Motor neuron (in vitro differentiated cells): ENCODE measurements at regions not wholly inside any gene's neighbourhood (a gene's known extent, or its start where the extent isn't known, plus 50 kb on each side); places are given as distances from the start of the nearest gene placed in this dataset.

ENCODE experiments used
- ATAC-seq, 8 experiments: fragments of 200-7000 bp; cut with Tn5 transposase; replicated peaks in 6 of 8; 2 replicates each; pipeline ENCODE4 v1.8.0; 2021; ENCODE audit warnings: mild to moderate bottlenecking in 8 of 8, moderate library complexity in 8 of 8
- H3K27ac ChIP-seq, 2 donors: fragments of 250-450 bp; sonication (Bioruptor Pico); 2 replicates each; pipeline ENCODE4 v1.9.0; 2021; ENCODE audit warnings: antibody characterized with exemption in 2 of 2, mild to moderate bottlenecking in 2 of 2, moderate library complexity in 1 of 2
- H3K4me1 ChIP-seq, 2 donors: fragments of 250-450 bp; sonication (Bioruptor Pico); replicated peaks in 1 of 2; 2 replicates each; pipeline ENCODE4 v1.6.1; 2021; ENCODE audit warnings: antibody characterized with exemption in 2 of 2, mild to moderate bottlenecking in 2 of 2, moderate library complexity in 1 of 2
- H3K4me3 ChIP-seq, 5 donors: fragments of 250-450 bp; sonication (Bioruptor Pico); 2 replicates each; pipeline ENCODE4 v1.9.0; 2021; ENCODE audit warnings: antibody characterized with exemption in 5 of 5, mild to moderate bottlenecking in 5 of 5, moderate library complexity in 4 of 5
- WGBS, 10 experiments: fragments of 450-650 bp; shearing (Covaris generic); methylation state at CpG; one replicate each; pipeline ENCODE4 v1.0.0; 2022; 5-methylcytosine and 5-hydroxymethylcytosine counted together
- in situ Hi-C, 9 experiments: fragments of 400-800 bp; cut with MboI; loops; one replicate each; pipeline ENCODE4 v1.15.0; 2021; ENCODE audit warnings: low sequenced_read_pairs in 9 of 9, low pct_unique_long_range_greater_than_20kb in 2 of 9; ENCODE audit not compliant: unreplicated experiment in 9 of 9

DNA sequence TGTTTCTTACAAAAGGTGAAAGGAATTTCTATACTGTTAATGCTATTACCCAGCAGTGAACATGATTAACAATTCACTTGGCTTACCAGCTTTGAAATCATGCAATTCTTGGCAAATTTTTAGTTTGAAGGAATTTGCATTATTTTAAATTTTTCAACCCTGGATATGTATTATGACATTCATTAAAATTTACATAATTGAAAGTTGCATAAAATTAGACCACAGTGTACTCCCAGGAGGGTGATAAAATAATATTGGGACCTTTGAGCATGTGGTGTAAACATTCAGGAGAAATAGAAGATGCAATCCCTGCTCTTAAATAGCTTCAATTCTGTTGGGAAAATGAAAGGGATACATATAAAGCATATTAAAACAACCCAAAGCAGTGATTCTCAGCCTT lies 412.2 kb upstream of the SGCD start:
- in situ Hi-C loops: no loop called here
- Histone ChIP-seq H3K4me1 (peaks cover 0 to 2% of the 10 kb centered on the region in 2 donors), H3K4me3 (no peak overlapping the region), H3K27ac (no peak overlapping the region)
- ATAC-seq: peak in 2 of 8 experiments; percentile 58 to 61

GRCh38 chr5:155915601-155916000 lies 411.4 kb upstream of the SGCD start:
- in situ Hi-C loops: no loop called here

GRCh38 chr5:155919126-155919525 lies 407.8 kb upstream of the SGCD start:
- peaks cover 3 to 8% of the 10 kb centered on the region in 2 donors for H3K4me1 ChIP-seq
- in situ Hi-C loops: no loop called here
- 0 to 100% (median 60%) methylated on average over 1 to 2 of the region's 2 CpGs; no CpG with 5 or more reads in 1 of the 10 experiments for WGBS, 10 experiments
- H3K4me3 ChIP-seq: no peak overlapping the region
- H3K27ac ChIP-seq: no peak overlapping the region
- peak in 2 of 8 experiments; percentile 45 to 80 for ATAC-seq

More at GRCh38 chr5:155915601-155916000, 411.4 kb upstream of the SGCD start:
- ATAC-seq: no peak
- H3K4me1 ChIP-seq: peaks cover 0 to 2% of the 10 kb centered on the region in 2 donors
- H3K27ac ChIP-seq: no peak overlapping the region
- WGBS, 10 experiments: 0 to 82% (median 54%) methylated on average over 1 to 3 of the region's 3 CpGs
- H3K4me3 ChIP-seq: no peak overlapping the region

- in situ Hi-C loops: no loop called here
- H3K4me1 ChIP-seq: peaks cover 3 to 8% of the 10 kb centered on the region in 2 donors
- no peak for ATAC-seq
- no peak overlapping the region for H3K27ac ChIP-seq
- no peak overlapping the region for H3K4me3 ChIP-seq
- 17 to 100% (median 83%) methylated on average over 1 to 2 of the region's 2 CpGs; no CpG with 5 or more reads in 1 of the 10 experiments for WGBS, 10 experiments
Measured at GRCh38 chr5:155919725-155920124, 407.2 kb upstream of the SGCD start.

DNA sequence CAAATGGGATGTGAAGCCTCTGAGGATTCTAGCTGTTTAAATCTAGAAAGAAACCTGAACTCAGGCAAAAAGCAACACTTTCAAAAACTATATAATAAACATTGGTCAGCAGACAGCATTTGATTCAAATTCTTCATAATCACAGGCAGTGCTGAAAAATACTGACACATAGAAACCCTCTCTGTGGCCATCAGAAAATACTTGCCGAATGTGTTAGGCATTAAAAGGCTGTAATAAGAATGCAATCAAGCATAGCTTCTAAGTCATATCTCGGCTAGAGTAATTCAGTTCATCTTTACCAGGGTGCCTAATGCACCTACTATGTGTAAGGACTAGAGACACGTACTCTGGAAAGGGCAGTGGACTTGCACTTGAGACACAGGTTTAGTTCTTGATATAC lies 405.3 kb upstream of the SGCD start:
- H3K4me3 ChIP-seq: no peak overlapping the region

DNA sequence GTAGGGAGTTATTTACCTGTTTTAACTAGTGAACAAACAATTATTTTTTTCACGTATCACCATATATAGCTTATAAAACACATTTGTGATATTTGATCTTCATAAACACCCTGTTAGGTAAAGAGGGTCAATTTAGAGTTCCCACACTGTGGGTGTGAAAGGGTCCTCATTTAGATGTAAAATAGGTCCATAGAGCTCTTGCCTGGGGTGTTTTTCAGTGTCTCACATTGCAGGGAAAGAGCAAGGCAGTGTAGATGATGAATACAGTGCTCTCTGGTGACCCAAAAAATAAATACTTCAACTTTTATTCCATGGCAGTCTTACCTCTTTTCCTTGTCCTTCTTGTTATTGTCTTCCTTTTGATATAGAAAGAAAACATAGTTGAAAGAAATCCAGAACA lies 403.2 kb upstream of the SGCD start:
- Histone ChIP-seq H3K27ac (no peak overlapping the region), H3K4me3 (no peak overlapping the region), H3K4me1 (peaks cover 3 to 5% of the 10 kb centered on the region in 2 donors)
- in situ Hi-C loops: no loop called here
- WGBS, 10 experiments: 83 to 100% (median 96%) methylated on average over 1 of the region's 1 CpG; no CpG with 5 or more reads in 4 of the 10 experiments
- no peak for ATAC-seq

More for the DNA sequence above, 405.3 kb upstream of the SGCD start:
- peaks cover 3 to 5% of the 10 kb centered on the region in 2 donors for H3K4me1 ChIP-seq
- in situ Hi-C loops: no loop called here
- ATAC-seq: no peak
- no peak overlapping the region for H3K27ac ChIP-seq
- WGBS, 10 experiments: 0 to 100% (median 78%) methylated on average over 1 to 3 of the region's 3 CpGs; no CpG with 5 or more reads in 1 of the 10 experiments

DNA sequence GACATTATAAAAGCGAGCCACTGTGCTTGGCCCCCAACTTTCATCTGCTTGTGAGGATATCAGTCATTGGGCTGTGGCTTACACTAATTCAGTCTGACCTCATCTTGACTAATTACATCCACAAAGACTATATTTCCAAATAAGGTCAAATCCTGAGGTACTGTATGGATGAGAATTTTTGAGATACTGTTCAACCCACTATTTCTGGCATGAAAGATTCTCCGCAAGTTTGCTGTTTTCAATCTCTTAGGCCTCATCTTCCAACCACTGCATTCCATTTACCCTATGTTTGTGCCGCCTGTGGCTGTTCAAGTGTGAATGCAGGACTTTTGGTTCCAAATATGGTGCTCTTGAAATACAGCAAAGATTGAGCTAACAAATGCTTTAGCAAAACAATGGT lies 400.9 kb upstream of the SGCD start:
- 29 to 100% (median 73%) methylated on average over 1 to 3 of the region's 3 CpGs; no CpG with 5 or more reads in 1 of the 10 experiments for WGBS, 10 experiments
- no peak overlapping the region for H3K27ac ChIP-seq
- ATAC-seq: no peak
- H3K4me3 ChIP-seq: no peak overlapping the region
- H3K4me1 ChIP-seq: peaks cover 3 to 5% of the 10 kb centered on the region in 2 donors
- in situ Hi-C loops: loop anchor here in 3 of 9 experiments (25.0 kb wide), 2 partner anchors 886 to 1211 kb away; partner anchors contain the start of gene MED7 (in 1 of the 3)

DNA sequence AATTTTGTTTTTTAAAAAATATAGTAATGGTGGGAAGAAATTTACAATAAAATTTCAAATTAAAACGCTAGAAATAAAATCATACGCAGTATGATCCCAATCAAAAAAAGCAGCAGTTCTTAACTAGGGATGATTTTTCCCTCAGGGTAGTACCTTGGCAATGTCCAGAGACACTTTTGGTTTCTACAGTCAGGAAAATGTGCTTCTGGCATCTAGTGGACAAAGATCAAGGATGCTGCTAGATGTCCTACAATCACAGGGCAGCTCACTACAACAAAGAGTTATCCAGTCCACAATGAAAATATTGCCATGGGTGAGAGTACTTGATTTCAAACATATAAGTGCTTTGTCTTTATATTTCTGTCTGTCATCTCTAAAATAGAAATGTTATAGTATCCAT lies 400.2 kb upstream of the SGCD start:
- Histone ChIP-seq H3K4me3 (no peak overlapping the region), H3K4me1 (peaks cover 3 to 5% of the 10 kb centered on the region in 2 donors), H3K27ac (no peak overlapping the region)
- ATAC-seq: no peak
- in situ Hi-C loops: loop anchor here in 3 of 9 experiments (25.0 kb wide), 2 partner anchors 886 to 1211 kb away; partner anchors contain the start of gene MED7 (in 1 of the 3)
- WGBS, 10 experiments: 85 to 100% (median 97%) methylated on average over 1 to 2 of the region's 2 CpGs

DNA sequence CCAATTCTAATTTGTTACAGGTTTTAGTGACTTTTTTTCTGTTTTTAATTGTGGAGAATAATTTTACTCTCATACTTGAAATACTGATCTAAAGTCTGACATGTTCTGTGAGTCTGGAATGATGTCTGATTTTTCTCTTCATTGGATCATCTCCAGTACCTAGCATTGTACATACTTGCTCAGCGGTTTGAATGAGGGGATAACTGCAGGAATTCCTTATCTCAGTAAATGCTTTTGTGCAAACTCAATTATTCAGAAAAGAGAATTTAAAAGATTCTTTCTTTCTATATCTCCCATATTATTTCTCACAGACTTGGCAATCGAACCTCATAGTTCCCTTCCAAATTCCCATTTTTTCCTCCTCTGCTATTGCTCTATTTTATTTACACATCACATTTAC lies 397.9 kb upstream of the SGCD start:
- ATAC-seq: no peak
- no peak overlapping the region for H3K4me3 ChIP-seq

DNA sequence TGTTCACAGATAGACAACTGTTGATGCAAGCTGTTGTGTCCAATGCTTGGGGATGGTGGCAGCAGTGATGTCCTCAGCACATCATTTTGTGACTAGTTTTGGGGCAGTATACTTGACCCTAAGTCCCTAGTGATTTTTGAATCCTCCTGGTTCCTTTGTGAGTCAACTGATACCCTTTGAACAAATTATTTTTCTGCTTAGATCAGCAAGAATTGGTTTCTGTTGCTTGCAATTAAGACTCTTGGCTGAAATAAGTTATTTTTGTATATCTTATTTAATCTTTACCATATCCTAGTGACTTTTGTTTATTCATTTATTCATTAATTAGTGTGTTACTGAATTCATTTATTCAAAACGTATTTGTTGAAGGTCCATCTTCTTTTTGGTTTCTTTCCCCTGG lies 392.0 kb upstream of the SGCD start:
- in situ Hi-C loops: loop anchor here in 3 of 9 experiments (25.0 kb wide), 2 partner anchors 877 to 1202 kb away; partner anchors contain the start of gene MED7 (in 1 of the 3)
- ATAC-seq: no peak
- H3K27ac ChIP-seq: no peak overlapping the region
- no peak overlapping the region for H3K4me3 ChIP-seq
- 20 to 100% (median 88%) methylated on average over 1 of the region's 1 CpG; no CpG with 5 or more reads in 2 of the 10 experiments for WGBS, 10 experiments
- H3K4me1 ChIP-seq: no peaks in the 10 kb centered on the region

More for the DNA sequence above, 397.9 kb upstream of the SGCD start:
- in situ Hi-C loops: loop anchor here in 3 of 9 experiments (25.0 kb wide), 2 partner anchors 883 to 1208 kb away; partner anchors contain the start of gene MED7 (in 1 of the 3)
- 42 to 100% (median 87%) methylated on average over 2 of the region's 2 CpGs; no CpG with 5 or more reads in 1 of the 10 experiments for WGBS, 10 experiments
- Histone ChIP-seq H3K27ac (no peak overlapping the region), H3K4me1 (no peaks in the 10 kb centered on the region)

DNA sequence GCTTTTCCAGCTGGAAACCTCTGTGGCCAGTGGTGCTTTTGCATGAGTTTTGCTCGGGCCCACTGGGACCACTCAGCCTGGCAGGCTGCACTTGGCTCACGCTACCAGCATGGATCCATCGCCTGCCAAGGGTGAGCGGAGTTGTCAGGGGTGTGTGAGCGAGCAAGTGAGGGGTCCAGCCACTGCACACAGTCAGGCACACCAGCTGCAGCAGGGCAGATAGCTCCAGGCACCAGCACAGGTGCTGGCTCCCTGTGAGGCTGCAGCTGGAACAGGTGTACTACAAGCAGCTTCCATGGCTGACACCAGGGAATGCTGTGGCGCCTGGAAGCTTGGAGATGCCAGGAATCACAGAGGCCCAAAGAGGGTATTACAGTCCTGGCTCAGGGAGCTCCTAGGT lies 391.2 kb upstream of the SGCD start:
- no peak for ATAC-seq
- 90 to 100% (median 90%) methylated on average over 2 to 6 of the region's 6 CpGs; no CpG with 5 or more reads in 7 of the 10 experiments for WGBS, 10 experiments
- Histone ChIP-seq H3K27ac (no peak overlapping the region), H3K4me3 (no peak overlapping the region), H3K4me1 (no peaks in the 10 kb centered on the region)
- in situ Hi-C loops: loop anchor here in 3 of 9 experiments (25.0 kb wide), 2 partner anchors 877 to 1202 kb away; partner anchors contain the start of gene MED7 (in 1 of the 3)

- H3K27ac ChIP-seq: no peak overlapping the region
- in situ Hi-C loops: loop anchor here in 3 of 9 experiments (25.0 kb wide), 2 partner anchors 876 to 1201 kb away; partner anchors contain the start of gene MED7 (in 1 of the 3)
- ATAC-seq: no peak
- 66 to 100% (median 83%) methylated on average over 1 to 7 of the region's 20 CpGs; no CpG with 5 or more reads in 3 of the 10 experiments for WGBS, 10 experiments
- H3K4me3 ChIP-seq: no peak overlapping the region
- H3K4me1 ChIP-seq: no peaks in the 10 kb centered on the region
Measured at GRCh38 chr5:155936520-155937406, 390.2 kb upstream of the SGCD start.

DNA sequence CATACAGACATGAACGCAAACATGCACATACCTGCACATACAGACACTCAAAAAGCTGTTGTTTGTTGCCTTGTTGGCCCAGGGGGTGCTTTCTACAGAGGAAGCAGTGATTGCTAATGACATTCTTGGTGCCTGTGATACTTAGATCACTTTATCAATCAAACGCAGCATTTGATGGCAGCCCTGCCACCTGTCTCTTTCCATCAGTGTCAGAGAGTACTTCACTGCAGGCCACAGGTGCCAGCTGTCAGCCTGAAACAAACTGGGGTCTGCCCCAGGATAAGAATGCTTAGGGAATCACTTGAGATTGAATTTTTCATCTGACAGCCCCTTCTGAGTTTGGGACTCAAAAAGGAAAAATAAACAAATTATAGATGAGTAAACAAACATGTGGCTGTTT lies 388.9 kb upstream of the SGCD start:
- WGBS, 10 experiments: 73 to 100% methylated on average over 2 of the region's 2 CpGs; no CpG with 5 or more reads in 8 of the 10 experiments

More for the DNA sequence above, 388.9 kb upstream of the SGCD start:
- no peak overlapping the region for H3K4me3 ChIP-seq
- ATAC-seq: no peak
- no peak overlapping the region for H3K27ac ChIP-seq
- H3K4me1 ChIP-seq: no peaks in the 10 kb centered on the region
- in situ Hi-C loops: loop anchor here in 3 of 9 experiments (25.0 kb wide), 2 partner anchors 874 to 1199 kb away; partner anchors contain the start of gene MED7 (in 1 of the 3)
